ENCODE measurements at regions not wholly inside any gene's neighbourhood (a gene's known extent, or its start where the extent isn't known, plus 50 kb on each side); places are given as distances from the start of the nearest gene placed in this dataset.
"Not testable (repeated sequence)": the region's sequence is repeated elsewhere in the genome, so short reads cannot be mapped to it uniquely, and the experiment has no call there.

DNA sequence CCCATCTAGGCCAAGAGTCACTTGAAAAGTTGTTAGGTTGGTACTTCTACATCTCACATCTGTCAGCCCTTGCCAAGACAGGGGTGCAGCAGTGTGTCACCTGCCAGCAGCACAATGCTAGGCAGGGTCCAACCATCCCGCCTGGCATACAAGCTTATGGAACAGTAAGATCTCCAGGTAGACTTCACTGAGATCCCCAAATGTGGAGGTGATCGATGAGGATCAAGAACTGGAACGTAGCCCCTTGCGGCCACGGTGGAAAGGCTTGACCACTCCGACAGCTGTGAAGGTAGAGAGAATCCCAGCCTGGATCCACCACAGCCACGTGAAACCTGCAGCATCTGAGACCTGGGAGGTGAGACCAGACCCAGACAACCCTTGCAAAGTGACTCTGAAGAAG is 696.0 kb upstream of the LMO3 start:
- DNase-seq (ENCODE audit: low read depth), result no peak
- H3K27me3 ChIP-seq (replicated peaks; ENCODE audit: control insufficient read depth, insufficient read depth, low read length), result no peaks in the 10 kb centered on the region
- H3K4me3 ChIP-seq (ENCODE audit: low read length), result no peak overlapping the region
- no peaks in the 10 kb centered on the region for H3K36me3 ChIP-seq (ENCODE audit: control insufficient read depth, insufficient read depth, low read length, severe bottlenecking)
- H3K4me1 ChIP-seq (ENCODE audit: control insufficient read depth, insufficient read depth, low read length), result no peaks in the 10 kb centered on the region
- H3K9me3 ChIP-seq (ENCODE audit: control insufficient read depth, low read length), result peaks cover 12% of the 10 kb centered on the region
- H3K9ac ChIP-seq (ENCODE audit: low read length), result no peak overlapping the region

DNA sequence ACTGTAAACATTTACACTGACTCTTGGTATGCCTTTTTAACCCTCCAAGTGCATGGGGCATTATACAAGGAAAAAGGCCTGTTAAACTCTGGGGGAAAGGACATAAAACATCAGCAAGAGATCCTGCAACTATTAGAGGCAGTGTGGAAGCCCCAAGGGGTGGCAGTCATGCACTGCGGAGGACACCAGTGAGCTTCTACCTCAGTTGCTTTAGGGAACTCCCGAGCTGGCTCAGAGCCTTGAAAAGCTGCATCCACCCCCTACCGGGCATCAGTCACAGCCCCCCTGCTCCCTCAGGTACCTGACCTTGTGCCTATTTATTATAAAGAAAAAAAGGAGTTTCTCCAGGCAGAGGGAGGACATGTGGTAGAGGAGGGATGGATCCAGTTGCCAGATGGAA is 695.6 kb upstream of the LMO3 start:
- DNase-seq (ENCODE audit: low read depth), result no peak
- Histone ChIP-seq H3K36me3 (ENCODE audit: control insufficient read depth, insufficient read depth, low read length, severe bottlenecking) (no peaks in the 10 kb centered on the region), H3K9ac (ENCODE audit: low read length) (no peak overlapping the region), H3K4me1 (ENCODE audit: control insufficient read depth, insufficient read depth, low read length) (no peaks in the 10 kb centered on the region), H3K27me3 (replicated peaks; ENCODE audit: control insufficient read depth, insufficient read depth, low read length) (no peaks in the 10 kb centered on the region), H3K4me3 (ENCODE audit: low read length) (no peak overlapping the region), H3K9me3 (ENCODE audit: control insufficient read depth, low read length) (peaks cover 14% of the 10 kb centered on the region)

DNA sequence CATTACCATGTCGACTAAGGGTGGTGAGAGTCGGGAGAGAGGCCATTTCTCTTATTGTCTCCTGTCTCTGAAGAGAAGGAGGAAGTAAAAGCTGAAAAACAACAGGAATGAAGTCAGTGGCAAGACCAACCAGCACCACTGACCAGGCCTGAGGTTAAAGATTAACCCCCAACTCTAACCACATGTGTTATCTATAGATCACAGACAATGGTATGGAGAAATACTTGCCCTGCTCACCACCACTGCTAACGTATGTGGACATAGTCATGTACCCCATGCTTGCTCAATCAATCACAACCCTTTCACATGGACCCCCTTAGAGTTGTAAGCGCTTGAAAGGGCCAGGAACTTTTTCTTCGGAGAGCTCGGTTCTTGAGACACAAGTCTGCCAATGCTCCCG is 690.9 kb upstream of the LMO3 start:
- no peak overlapping the region for H3K9ac ChIP-seq (ENCODE audit: low read length)
- H3K4me3 ChIP-seq (ENCODE audit: low read length), result no peak overlapping the region
- H3K4me1 ChIP-seq (ENCODE audit: control insufficient read depth, insufficient read depth, low read length), result no peaks in the 10 kb centered on the region
- no peaks in the 10 kb centered on the region for H3K36me3 ChIP-seq (ENCODE audit: control insufficient read depth, insufficient read depth, low read length, severe bottlenecking)
- H3K27me3 ChIP-seq (replicated peaks; ENCODE audit: control insufficient read depth, insufficient read depth, low read length), result no peaks in the 10 kb centered on the region
- peaks cover 7% of the 10 kb centered on the region for H3K9me3 ChIP-seq (ENCODE audit: control insufficient read depth, low read length)
- no peak for DNase-seq (ENCODE audit: low read depth)

DNA sequence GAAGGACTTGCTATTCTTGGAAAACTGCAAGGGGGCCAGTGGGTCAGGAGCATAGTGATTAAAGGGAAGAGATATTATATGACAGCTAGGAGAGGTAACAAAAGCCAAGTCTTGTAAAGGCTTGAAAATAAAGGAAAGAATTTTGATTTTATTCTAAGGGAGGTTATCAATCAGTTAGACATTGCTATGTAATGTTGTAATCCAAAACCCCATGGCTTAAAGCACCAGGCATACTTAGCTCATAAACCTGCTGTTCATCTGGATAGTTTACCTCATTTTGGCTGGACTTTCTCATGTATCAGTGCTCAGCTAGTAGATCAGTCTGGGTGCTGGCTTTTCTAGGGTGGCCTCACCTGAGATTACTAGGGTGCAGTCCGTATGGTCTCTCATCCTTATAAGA is 680.9 kb upstream of the LMO3 start:
- Histone ChIP-seq H3K9ac (ENCODE audit: low read length) (no peak overlapping the region), H3K36me3 (ENCODE audit: control insufficient read depth, insufficient read depth, low read length, severe bottlenecking) (no peaks in the 10 kb centered on the region), H3K4me3 (ENCODE audit: low read length) (no peak overlapping the region), H3K27me3 (replicated peaks; ENCODE audit: control insufficient read depth, insufficient read depth, low read length) (no peaks in the 10 kb centered on the region), H3K4me1 (ENCODE audit: control insufficient read depth, insufficient read depth, low read length) (no peaks in the 10 kb centered on the region), H3K9me3 (ENCODE audit: control insufficient read depth, low read length) (peaks cover 16% of the 10 kb centered on the region)
- no peak for DNase-seq (ENCODE audit: low read depth)

DNA sequence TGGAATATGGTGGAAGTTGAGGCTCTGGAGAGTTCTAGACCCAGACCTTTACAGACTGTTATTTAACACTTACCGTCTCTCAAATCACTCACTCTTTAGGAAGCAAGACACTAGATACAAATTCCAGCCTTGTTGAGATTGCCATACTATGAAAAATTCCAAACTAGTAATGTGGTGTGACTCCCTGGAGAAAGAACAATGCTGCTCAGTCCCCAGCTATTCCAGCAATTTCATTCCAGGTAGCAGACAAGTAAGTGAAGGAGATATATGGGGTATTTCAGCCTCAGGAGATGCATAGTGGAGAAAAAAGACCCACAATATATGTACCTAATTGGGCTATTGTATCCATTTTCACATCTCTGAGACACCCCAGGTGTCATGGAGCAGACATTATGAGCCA is 678.9 kb upstream of the LMO3 start:
- H3K27me3 ChIP-seq (replicated peaks; ENCODE audit: control insufficient read depth, insufficient read depth, low read length), result no peaks in the 10 kb centered on the region
- DNase-seq (ENCODE audit: low read depth), result no peak
- no peaks in the 10 kb centered on the region for H3K36me3 ChIP-seq (ENCODE audit: control insufficient read depth, insufficient read depth, low read length, severe bottlenecking)
- H3K9me3 ChIP-seq (ENCODE audit: control insufficient read depth, low read length), result peaks cover 13% of the 10 kb centered on the region
- no peak overlapping the region for H3K4me3 ChIP-seq (ENCODE audit: low read length)
- no peaks in the 10 kb centered on the region for H3K4me1 ChIP-seq (ENCODE audit: control insufficient read depth, insufficient read depth, low read length)
- H3K9ac ChIP-seq (ENCODE audit: low read length), result no peak overlapping the region

DNA sequence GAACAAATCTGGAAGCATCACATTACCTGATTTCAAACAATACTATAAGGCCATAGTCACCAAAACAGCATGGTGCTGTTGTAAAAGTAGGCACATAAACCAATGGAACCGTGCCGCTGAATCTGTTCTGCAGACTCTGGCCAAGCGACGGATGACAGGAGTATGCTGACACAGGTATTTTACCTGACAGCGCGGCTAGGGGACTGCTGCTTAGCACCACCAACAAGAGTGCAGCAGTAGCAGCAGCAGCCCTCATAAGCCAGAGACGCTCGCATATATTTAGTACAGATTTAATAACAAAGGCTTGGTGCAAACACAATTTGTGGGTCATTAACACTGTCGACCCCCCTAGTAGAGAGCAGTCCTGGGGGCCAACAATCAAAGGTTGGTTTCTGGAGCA is 677.6 kb upstream of the LMO3 start:
- H3K27me3 ChIP-seq (replicated peaks; ENCODE audit: control insufficient read depth, insufficient read depth, low read length), result no peaks in the 10 kb centered on the region
- H3K4me3 ChIP-seq (ENCODE audit: low read length), result no peak overlapping the region
- no peaks in the 10 kb centered on the region for H3K4me1 ChIP-seq (ENCODE audit: control insufficient read depth, insufficient read depth, low read length)
- no peaks in the 10 kb centered on the region for H3K36me3 ChIP-seq (ENCODE audit: control insufficient read depth, insufficient read depth, low read length, severe bottlenecking)
- peaks cover 12% of the 10 kb centered on the region for H3K9me3 ChIP-seq (ENCODE audit: control insufficient read depth, low read length)
- DNase-seq (ENCODE audit: low read depth), result no peak
- H3K9ac ChIP-seq (ENCODE audit: low read length), result no peak overlapping the region

DNA sequence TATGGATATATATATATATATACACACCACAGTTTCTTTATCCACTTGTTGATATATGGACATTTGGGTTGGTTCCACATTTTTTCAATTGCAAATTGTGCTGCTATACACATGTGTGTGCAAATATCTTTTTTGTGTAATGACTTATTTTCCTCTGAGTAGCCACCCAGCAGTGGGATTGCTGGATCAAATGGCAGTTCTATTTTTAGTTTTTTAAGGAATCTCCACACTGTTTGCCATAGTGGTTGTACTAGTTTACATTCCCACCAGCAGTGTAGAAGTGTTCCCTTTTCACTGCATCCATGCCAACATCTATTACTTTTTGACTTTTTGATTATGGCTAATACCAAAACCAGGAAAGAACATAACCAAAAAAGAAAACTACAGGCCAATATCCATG is 676.2 kb upstream of the LMO3 start:
- not testable (repeated sequence) for H3K9me3 ChIP-seq (ENCODE audit: control insufficient read depth, low read length); H3K27me3 ChIP-seq (replicated peaks; ENCODE audit: control insufficient read depth, insufficient read depth, low read length); H3K9ac ChIP-seq (ENCODE audit: low read length); H3K4me3 ChIP-seq (ENCODE audit: low read length); H3K4me1 ChIP-seq (ENCODE audit: control insufficient read depth, insufficient read depth, low read length); DNase-seq (ENCODE audit: low read depth); H3K36me3 ChIP-seq (ENCODE audit: control insufficient read depth, insufficient read depth, low read length, severe bottlenecking)

DNA sequence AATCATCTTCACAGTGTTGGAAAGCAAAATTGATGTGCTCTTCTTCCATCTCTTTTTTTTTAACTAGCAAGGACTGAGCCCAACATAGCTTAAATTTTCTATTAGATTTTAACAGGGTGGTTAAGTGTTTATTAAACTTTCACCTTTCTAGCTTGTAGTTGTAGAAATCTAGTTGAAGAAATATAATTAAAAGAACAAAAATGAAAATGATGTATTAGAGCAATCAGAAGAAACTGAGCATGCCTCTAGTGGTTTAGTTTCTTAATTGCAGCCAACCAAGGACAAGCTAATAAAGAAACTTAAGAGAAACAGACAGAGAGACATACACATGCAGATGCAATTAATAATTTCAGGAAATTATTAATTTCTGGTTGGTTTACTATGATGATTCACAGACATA is 673.0 kb upstream of the LMO3 start:
- no peaks in the 10 kb centered on the region for H3K36me3 ChIP-seq (ENCODE audit: control insufficient read depth, insufficient read depth, low read length, severe bottlenecking)
- no peaks in the 10 kb centered on the region for H3K27me3 ChIP-seq (replicated peaks; ENCODE audit: control insufficient read depth, insufficient read depth, low read length)
- H3K9ac ChIP-seq (ENCODE audit: low read length), result no peak overlapping the region
- no peak for DNase-seq (ENCODE audit: low read depth)
- no peaks in the 10 kb centered on the region for H3K9me3 ChIP-seq (ENCODE audit: control insufficient read depth, low read length)
- no peak overlapping the region for H3K4me3 ChIP-seq (ENCODE audit: low read length)
- H3K4me1 ChIP-seq (ENCODE audit: control insufficient read depth, insufficient read depth, low read length), result no peaks in the 10 kb centered on the region

DNA sequence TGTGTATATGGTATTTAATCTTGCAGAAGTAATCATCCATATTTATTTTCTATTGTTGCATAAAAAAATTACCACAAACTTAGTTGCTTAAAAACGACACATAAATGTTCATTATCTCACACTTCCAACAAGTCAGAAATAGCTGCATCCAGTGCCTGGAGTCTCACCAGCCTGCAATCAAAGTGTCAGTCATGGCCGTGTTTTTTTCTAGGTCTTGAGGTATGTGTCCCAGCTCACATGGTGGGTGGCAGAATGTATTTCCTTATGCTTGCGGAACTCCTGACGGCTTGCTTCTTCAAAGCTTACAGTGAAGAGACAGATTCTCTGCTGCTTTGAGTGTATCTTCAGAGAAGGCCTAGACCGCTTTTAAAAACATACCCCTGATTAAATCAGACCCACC is 670.2 kb upstream of the LMO3 start:
- Histone ChIP-seq H3K27me3 (replicated peaks; ENCODE audit: control insufficient read depth, insufficient read depth, low read length) (no peaks in the 10 kb centered on the region), H3K4me1 (ENCODE audit: control insufficient read depth, insufficient read depth, low read length) (no peaks in the 10 kb centered on the region), H3K9me3 (ENCODE audit: control insufficient read depth, low read length) (peaks cover 2% of the 10 kb centered on the region), H3K9ac (ENCODE audit: low read length) (no peak overlapping the region), H3K4me3 (ENCODE audit: low read length) (no peak overlapping the region), H3K36me3 (ENCODE audit: control insufficient read depth, insufficient read depth, low read length, severe bottlenecking) (no peaks in the 10 kb centered on the region)
- no peak for DNase-seq (ENCODE audit: low read depth)

DNA sequence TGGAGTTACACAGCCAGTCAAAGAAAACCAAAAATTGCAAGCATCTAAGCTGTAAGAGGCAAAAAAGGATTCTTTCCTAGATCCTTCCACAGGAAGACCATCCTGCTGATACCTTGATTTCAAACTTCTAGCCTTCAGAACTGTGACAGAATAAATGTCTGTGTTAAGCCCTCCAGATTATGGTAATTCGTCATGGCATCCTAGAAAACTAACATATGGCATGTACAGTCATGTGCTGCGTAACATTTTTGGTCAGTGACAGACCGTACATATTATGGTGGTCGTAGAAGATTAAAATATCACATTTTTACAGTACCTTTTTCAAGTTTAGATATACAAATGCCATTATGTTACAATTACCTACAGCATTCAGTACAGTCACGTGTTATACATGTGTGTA is 660.9 kb upstream of the LMO3 start:
- Histone ChIP-seq H3K27me3 (replicated peaks; ENCODE audit: control insufficient read depth, insufficient read depth, low read length) (no peaks in the 10 kb centered on the region), H3K9me3 (ENCODE audit: control insufficient read depth, low read length) (no peaks in the 10 kb centered on the region), H3K4me1 (ENCODE audit: control insufficient read depth, insufficient read depth, low read length) (no peaks in the 10 kb centered on the region), H3K36me3 (ENCODE audit: control insufficient read depth, insufficient read depth, low read length, severe bottlenecking) (no peaks in the 10 kb centered on the region), H3K9ac (ENCODE audit: low read length) (no peak overlapping the region), H3K4me3 (ENCODE audit: low read length) (no peak overlapping the region)
- DNase-seq (ENCODE audit: low read depth), result no peak

DNA sequence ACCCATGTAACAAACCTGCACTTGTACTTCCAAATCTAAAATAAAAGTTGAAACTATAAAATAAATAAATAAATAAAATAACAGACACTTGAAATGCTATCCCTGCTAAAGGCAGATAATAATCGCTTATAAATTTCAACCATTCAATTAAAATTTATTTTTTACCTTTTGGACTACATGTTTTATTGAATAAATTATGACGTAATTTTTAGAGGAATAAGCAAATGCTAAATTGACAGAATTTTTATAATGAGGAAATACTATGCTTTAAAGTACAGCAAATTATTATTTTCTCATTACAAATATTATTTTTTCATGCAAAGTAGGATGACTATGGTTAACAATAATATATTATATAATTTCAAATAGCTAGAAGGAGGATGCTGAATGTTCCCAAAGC is 658.6 kb upstream of the LMO3 start:
- no peaks in the 10 kb centered on the region for H3K27me3 ChIP-seq (replicated peaks; ENCODE audit: control insufficient read depth, insufficient read depth, low read length)
- no peaks in the 10 kb centered on the region for H3K9me3 ChIP-seq (ENCODE audit: control insufficient read depth, low read length)
- H3K4me1 ChIP-seq (ENCODE audit: control insufficient read depth, insufficient read depth, low read length), result no peaks in the 10 kb centered on the region
- no peak overlapping the region for H3K4me3 ChIP-seq (ENCODE audit: low read length)
- no peak for DNase-seq (ENCODE audit: low read depth)
- H3K36me3 ChIP-seq (ENCODE audit: control insufficient read depth, insufficient read depth, low read length, severe bottlenecking), result no peaks in the 10 kb centered on the region
- H3K9ac ChIP-seq (ENCODE audit: low read length), result no peak overlapping the region

DNA sequence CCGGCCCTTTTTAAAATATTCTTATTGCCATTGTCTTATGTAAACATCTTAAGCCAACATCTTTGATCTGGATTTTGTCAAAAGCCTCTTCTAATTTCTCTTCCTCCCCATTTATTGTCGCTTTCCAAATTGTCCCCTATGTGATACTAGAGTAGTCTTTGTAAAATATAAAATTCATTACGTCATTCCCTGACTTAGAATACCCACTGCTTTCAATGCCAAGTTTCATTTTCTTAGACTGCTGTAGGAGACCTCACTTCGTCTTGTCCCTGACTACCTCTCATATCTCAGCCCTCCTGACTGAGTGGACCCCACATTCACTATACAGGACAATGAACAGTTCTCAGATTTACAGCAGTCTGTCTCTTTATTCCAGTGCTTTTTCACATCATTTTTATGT is 633.9 kb upstream of the LMO3 start:
- H3K4me3 ChIP-seq (ENCODE audit: low read length), result no peak overlapping the region
- no peaks in the 10 kb centered on the region for H3K4me1 ChIP-seq (ENCODE audit: control insufficient read depth, insufficient read depth, low read length)
- H3K36me3 ChIP-seq (ENCODE audit: control insufficient read depth, insufficient read depth, low read length, severe bottlenecking), result no peaks in the 10 kb centered on the region
- no peaks in the 10 kb centered on the region for H3K27me3 ChIP-seq (replicated peaks; ENCODE audit: control insufficient read depth, insufficient read depth, low read length)
- H3K9me3 ChIP-seq (ENCODE audit: control insufficient read depth, low read length), result no peaks in the 10 kb centered on the region
- DNase-seq (ENCODE audit: low read depth), result no peak
- no peak overlapping the region for H3K9ac ChIP-seq (ENCODE audit: low read length)
